ENCODE measurements at regions not wholly inside any gene's neighbourhood (a gene's known extent, or its start where the extent isn't known, plus 50 kb on each side); places are given as distances from the start of the nearest gene placed in this dataset.

- DNase-seq = no peak
Measured at GRCh38 chr1:55636696-55637095, 421.5 kb upstream of the USP24 start.

- no peak for DNase-seq
Measured at GRCh38 chr1:55635856-55636255, 420.7 kb upstream of the USP24 start.

GRCh38 chr1:55634516-55634915 is 419.4 kb upstream of the USP24 start:
- no peak for DNase-seq

- no peak for DNase-seq
Measured at GRCh38 chr1:55632906-55633305, 417.7 kb upstream of the USP24 start.

GRCh38 chr1:55632058-55632457 is 416.9 kb upstream of the USP24 start:
- no peak for DNase-seq

GRCh38 chr1:55631509-55631908 is 416.3 kb upstream of the USP24 start:
- DNase-seq = no peak

- DNase-seq = no peak
Measured at GRCh38 chr1:55626326-55626725, 411.2 kb upstream of the USP24 start.

GRCh38 chr1:55624766-55625165 is 409.6 kb upstream of the USP24 start:
- no peak for DNase-seq

- DNase-seq = no peak
Measured at GRCh38 chr1:55623311-55623710, 408.1 kb upstream of the USP24 start.

- DNase-seq = no peak
Measured at GRCh38 chr1:55622074-55622473, 406.9 kb upstream of the USP24 start.

GRCh38 chr1:55618199-55618598 is 403.0 kb upstream of the USP24 start:
- no peak for DNase-seq

- DNase-seq = no peak
Measured at GRCh38 chr1:55617288-55617982, 402.3 kb upstream of the USP24 start.

- no peak for DNase-seq
Measured at GRCh38 chr1:55612988-55613387, 397.8 kb upstream of the USP24 start.

- no peak for DNase-seq
Measured at GRCh38 chr1:55611123-55611522, 396.0 kb upstream of the USP24 start.

GRCh38 chr1:55610203-55610602 is 395.0 kb upstream of the USP24 start:
- no peak for DNase-seq

GRCh38 chr1:55609630-55610029 is 394.5 kb upstream of the USP24 start:
- DNase-seq = no peak

- DNase-seq = no peak
Measured at GRCh38 chr1:55605155-55605554, 390.0 kb upstream of the USP24 start.

GRCh38 chr1:55604749-55605148 is 389.6 kb upstream of the USP24 start:
- DNase-seq = no peak

GRCh38 chr1:55604179-55604578 is 389.0 kb upstream of the USP24 start:
- DNase-seq = no peak

GRCh38 chr1:55600242-55600641 is 385.1 kb upstream of the USP24 start:
- DNase-seq = no peak

GRCh38 chr1:55597910-55598309 is 382.7 kb upstream of the USP24 start:
- no peak for DNase-seq

- no peak for DNase-seq
Measured at GRCh38 chr1:55594701-55595100, 379.5 kb upstream of the USP24 start.

GRCh38 chr1:55593298-55593697 is 378.1 kb upstream of the USP24 start:
- no peak for DNase-seq

GRCh38 chr1:55592122-55592521 is 377.0 kb upstream of the USP24 start:
- no peak for DNase-seq

- no peak for DNase-seq
Measured at GRCh38 chr1:55589671-55590297, 374.6 kb upstream of the USP24 start.
